SK-N-MC (cell line): ENCODE measurements at regions not wholly inside any gene's neighbourhood (a gene's known extent, or its start where the extent isn't known, plus 50 kb on each side); places are given as distances from the start of the nearest gene placed in this dataset.

Experiments
- EZH2 ChIP-seq: fragments of 200-600 bp; sonication (generic); IDR thresholded peaks from one replicate; pipeline ENCODE4 v1.6.1; 2017; ENCODE audit warnings: antibody characterized with exemption
- FOXP2 ChIP-seq: optimal IDR thresholded peaks from 2 replicates; pipeline ENCODE3; 2011; ENCODE audit warnings: mild to moderate bottlenecking, moderate library complexity; ENCODE audit not compliant: insufficient read depth; ENCODE audit errors: extremely low read length, control extremely low read depth
- POLR2AphosphoS5 ChIP-seq: IDR thresholded peaks from 2 replicates; pipeline ENCODE4 v1.6.1; 2012; ENCODE audit warnings: mild to moderate bottlenecking, low read depth, low read length, borderline replicate concordance

DNA sequence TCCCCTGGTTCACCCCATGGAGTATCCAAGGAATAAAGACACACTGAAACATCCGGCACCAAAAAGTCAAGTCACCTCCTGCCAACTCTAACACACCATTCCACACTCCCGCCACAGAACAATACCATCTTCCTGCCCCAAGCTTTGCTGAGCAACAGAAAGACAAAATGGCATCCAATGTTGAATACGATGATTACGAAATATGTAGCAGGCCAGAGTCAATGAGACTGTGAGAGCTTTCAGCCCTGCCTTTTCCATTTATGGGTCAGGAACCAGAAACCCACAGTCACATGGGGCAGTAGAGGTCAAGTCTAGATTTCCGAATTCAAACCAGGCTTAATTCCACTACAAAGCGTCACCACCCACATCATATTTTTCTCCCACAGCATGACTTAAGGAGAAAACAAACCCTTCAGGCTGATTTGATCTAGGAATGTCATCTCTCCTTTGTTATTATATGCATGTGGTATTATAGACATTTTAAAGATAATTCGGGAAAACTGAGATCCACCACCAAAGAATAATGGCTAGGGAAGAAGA, 249.8 kb downstream of the SETD4 start:
- TF ChIP-seq EZH2 (no peak), POLR2AphosphoS5 (no peak), FOXP2 (no peak)
